Endothelial cell (in vitro differentiated cells): ENCODE measurements at regions not wholly inside any gene's neighbourhood (a gene's known extent, or its start where the extent isn't known, plus 50 kb on each side); places are given as distances from the start of the nearest gene placed in this dataset.

Experiments
- DNase-seq: peaks from one replicate; pipeline ENCODE4 v3.0.0; 2021; ENCODE audit warnings: low spot score
- H3K27ac Mint-ChIP-seq: one replicate; pipeline ENCODE4 v1.8.0; 2021; ENCODE audit warnings: mixed read lengths, inconsistent platforms; ENCODE audit not compliant: unreplicated experiment
- H3K27me3 Mint-ChIP-seq: one replicate; pipeline ENCODE4 v1.8.0; 2021; ENCODE audit warnings: mild to moderate bottlenecking, moderate library complexity, mixed read lengths, inconsistent platforms; ENCODE audit not compliant: unreplicated experiment
- H3K36me3 Mint-ChIP-seq: one replicate; pipeline ENCODE4 v1.8.0; 2021; ENCODE audit warnings: mild to moderate bottlenecking, low read depth, mixed read lengths, inconsistent platforms; ENCODE audit not compliant: unreplicated experiment
- H3K4me1 Mint-ChIP-seq: one replicate; pipeline ENCODE4 v1.8.0; 2021; ENCODE audit warnings: mild to moderate bottlenecking, mixed read lengths, inconsistent platforms; ENCODE audit not compliant: unreplicated experiment
- H3K4me3 Mint-ChIP-seq: one replicate; pipeline ENCODE4 v1.8.0; 2021; ENCODE audit warnings: mild to moderate bottlenecking, mixed read lengths, inconsistent platforms; ENCODE audit not compliant: unreplicated experiment
- H3K9me3 Mint-ChIP-seq: one replicate; pipeline ENCODE4 v1.8.0; 2021; ENCODE audit warnings: mixed read lengths, inconsistent platforms; ENCODE audit not compliant: unreplicated experiment
- TF ChIP-seq, protein P1 (sequence below): fragments of 200-600 bp; sonication (generic); IDR thresholded peaks from one replicate; pipeline ENCODE4 v1.5.0; 2021; ENCODE audit warnings: antibody characterized with exemption; ENCODE audit not compliant: unreplicated experiment

GRCh38 chr7:42858570-42858969, 53.3 kb downstream of the C7orf25 start:
- no peak overlapping the region for H3K27ac Mint-ChIP-seq
- DNase-seq: no peak
- H3K9me3 Mint-ChIP-seq: no peaks in the 10 kb centered on the region
- TF ChIP-seq, protein P1, sequence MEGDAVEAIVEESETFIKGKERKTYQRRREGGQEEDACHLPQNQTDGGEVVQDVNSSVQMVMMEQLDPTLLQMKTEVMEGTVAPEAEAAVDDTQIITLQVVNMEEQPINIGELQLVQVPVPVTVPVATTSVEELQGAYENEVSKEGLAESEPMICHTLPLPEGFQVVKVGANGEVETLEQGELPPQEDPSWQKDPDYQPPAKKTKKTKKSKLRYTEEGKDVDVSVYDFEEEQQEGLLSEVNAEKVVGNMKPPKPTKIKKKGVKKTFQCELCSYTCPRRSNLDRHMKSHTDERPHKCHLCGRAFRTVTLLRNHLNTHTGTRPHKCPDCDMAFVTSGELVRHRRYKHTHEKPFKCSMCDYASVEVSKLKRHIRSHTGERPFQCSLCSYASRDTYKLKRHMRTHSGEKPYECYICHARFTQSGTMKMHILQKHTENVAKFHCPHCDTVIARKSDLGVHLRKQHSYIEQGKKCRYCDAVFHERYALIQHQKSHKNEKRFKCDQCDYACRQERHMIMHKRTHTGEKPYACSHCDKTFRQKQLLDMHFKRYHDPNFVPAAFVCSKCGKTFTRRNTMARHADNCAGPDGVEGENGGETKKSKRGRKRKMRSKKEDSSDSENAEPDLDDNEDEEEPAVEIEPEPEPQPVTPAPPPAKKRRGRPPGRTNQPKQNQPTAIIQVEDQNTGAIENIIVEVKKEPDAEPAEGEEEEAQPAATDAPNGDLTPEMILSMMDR: no peak
- no peaks in the 10 kb centered on the region for H3K36me3 Mint-ChIP-seq
- no peak overlapping the region for H3K4me3 Mint-ChIP-seq
- H3K4me1 Mint-ChIP-seq: no peaks in the 10 kb centered on the region
- no peaks in the 10 kb centered on the region for H3K27me3 Mint-ChIP-seq

- no peak overlapping the region for H3K27ac Mint-ChIP-seq
- no peaks in the 10 kb centered on the region for H3K27me3 Mint-ChIP-seq
- no peaks in the 10 kb centered on the region for H3K36me3 Mint-ChIP-seq
- TF ChIP-seq, protein P1: no peak
- no peak for DNase-seq
- H3K9me3 Mint-ChIP-seq: no peaks in the 10 kb centered on the region
- H3K4me3 Mint-ChIP-seq: no peak overlapping the region
- no peaks in the 10 kb centered on the region for H3K4me1 Mint-ChIP-seq
Measured at GRCh38 chr7:42856605-42856987, 55.3 kb downstream of the C7orf25 start.

DNA sequence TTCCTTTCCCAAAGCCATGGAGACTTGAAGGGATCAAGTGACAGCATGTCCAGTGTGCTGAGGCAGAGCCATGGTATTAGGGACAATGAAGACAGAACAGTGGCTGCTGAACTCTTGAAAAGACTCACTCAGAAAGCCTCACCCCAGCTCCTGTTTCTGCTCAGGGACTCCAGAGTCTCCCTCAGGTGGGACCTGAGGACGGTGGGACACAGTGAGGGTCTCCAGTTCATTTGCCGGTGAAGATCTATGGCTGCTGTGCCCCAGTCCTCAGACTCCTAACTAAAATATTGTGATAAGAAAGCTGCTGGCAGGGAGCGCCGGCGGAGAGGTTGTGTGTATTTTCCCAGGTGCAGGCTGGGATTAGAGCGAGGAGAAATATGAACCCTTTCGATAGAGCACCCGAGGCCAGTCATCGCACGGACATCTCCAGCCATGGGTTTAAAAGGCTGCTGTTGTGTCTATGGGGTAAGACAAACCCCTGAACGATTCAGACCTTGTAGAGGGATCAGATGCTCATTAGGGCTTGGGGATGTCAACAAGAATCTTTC, 57.2 kb downstream of the C7orf25 start:
- TF ChIP-seq, protein P1: no peak
- DNase-seq: no peak
- no peak overlapping the region for H3K4me3 Mint-ChIP-seq
- no peaks in the 10 kb centered on the region for H3K9me3 Mint-ChIP-seq
- no peaks in the 10 kb centered on the region for H3K36me3 Mint-ChIP-seq
- no peaks in the 10 kb centered on the region for H3K4me1 Mint-ChIP-seq
- H3K27ac Mint-ChIP-seq: no peak overlapping the region
- H3K27me3 Mint-ChIP-seq: no peaks in the 10 kb centered on the region

- Mint-ChIP-seq H3K36me3 (no peaks in the 10 kb centered on the region), H3K9me3 (no peaks in the 10 kb centered on the region), H3K4me1 (no peaks in the 10 kb centered on the region), H3K4me3 (no peak overlapping the region), H3K27me3 (no peaks in the 10 kb centered on the region), H3K27ac (no peak overlapping the region)
- no peak for DNase-seq
- TF ChIP-seq, protein P1: no peak
Measured at GRCh38 chr7:42852531-42852930, 59.3 kb downstream of the C7orf25 start.

GRCh38 chr7:42843205-42843800, 68.6 kb downstream of the C7orf25 start:
- TF ChIP-seq, protein P1: peak; percentile 22
- peak; percentile 53 for DNase-seq
- Mint-ChIP-seq H3K4me3 (no peak overlapping the region), H3K4me1 (no peaks in the 10 kb centered on the region), H3K36me3 (no peaks in the 10 kb centered on the region), H3K9me3 (no peaks in the 10 kb centered on the region), H3K27me3 (no peaks in the 10 kb centered on the region), H3K27ac (no peak overlapping the region)
